B cell (primary cell): ENCODE measurements at regions not wholly inside any gene's neighbourhood (a gene's known extent, or its start where the extent isn't known, plus 50 kb on each side); places are given as distances from the start of the nearest gene placed in this dataset.

Experiments used
- EZH2 ChIP-seq: IDR thresholded peaks from 2 replicates; pipeline ENCODE4 v1.6.1; 2012; ENCODE audit warnings: borderline replicate concordance, low read depth, mild to moderate bottlenecking, moderate library complexity, low read length; ENCODE audit not compliant: insufficient read depth, poor library complexity, severe bottlenecking
- TF ChIP-seq, protein P1 (sequence below): fragments of 200-600 bp; IDR thresholded peaks from one replicate; pipeline ENCODE4 v1.8.0; 2022; ENCODE audit warnings: antibody characterized with exemption, mild to moderate bottlenecking

DNA sequence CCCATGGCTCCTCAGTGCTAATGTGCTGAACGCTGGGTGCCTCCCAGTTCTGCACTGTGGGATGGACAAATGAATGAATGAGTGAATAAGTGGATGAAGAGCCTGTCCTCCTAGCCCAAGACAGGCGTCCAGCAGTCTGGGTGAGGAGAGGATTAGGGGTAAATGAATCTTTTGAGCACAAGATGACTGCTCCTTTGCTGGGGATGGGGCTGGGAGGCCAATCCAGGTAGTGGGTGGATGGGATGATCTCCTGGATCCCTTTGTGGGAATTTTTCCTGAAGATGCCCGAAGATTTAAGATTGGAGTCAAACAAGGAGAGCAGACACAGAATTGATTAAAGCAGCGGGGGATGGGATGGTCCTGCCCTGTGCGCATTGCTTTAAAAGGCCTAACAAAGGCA is 65.3 kb upstream of the MLN start:
- TF ChIP-seq, protein P1, sequence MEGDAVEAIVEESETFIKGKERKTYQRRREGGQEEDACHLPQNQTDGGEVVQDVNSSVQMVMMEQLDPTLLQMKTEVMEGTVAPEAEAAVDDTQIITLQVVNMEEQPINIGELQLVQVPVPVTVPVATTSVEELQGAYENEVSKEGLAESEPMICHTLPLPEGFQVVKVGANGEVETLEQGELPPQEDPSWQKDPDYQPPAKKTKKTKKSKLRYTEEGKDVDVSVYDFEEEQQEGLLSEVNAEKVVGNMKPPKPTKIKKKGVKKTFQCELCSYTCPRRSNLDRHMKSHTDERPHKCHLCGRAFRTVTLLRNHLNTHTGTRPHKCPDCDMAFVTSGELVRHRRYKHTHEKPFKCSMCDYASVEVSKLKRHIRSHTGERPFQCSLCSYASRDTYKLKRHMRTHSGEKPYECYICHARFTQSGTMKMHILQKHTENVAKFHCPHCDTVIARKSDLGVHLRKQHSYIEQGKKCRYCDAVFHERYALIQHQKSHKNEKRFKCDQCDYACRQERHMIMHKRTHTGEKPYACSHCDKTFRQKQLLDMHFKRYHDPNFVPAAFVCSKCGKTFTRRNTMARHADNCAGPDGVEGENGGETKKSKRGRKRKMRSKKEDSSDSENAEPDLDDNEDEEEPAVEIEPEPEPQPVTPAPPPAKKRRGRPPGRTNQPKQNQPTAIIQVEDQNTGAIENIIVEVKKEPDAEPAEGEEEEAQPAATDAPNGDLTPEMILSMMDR, result no peak
- TF ChIP-seq EZH2, result no peak
